ENCODE measurements at regions not wholly inside any gene's neighbourhood (a gene's known extent, or its start where the extent isn't known, plus 50 kb on each side); places are given as distances from the start of the nearest gene placed in this dataset.
"Not testable (repeated sequence)": the region's sequence is repeated elsewhere in the genome, so short reads cannot be mapped to it uniquely, and the experiment has no call there.

- no peaks in the 10 kb centered on the region; the same call in 1 of the 2 replicates for H3K27me3 Mint-ChIP-seq (ENCODE audit: insufficient read depth)
- H3K27ac Mint-ChIP-seq: no peak overlapping the region
- peaks cover 6% of the 10 kb centered on the region for H3K4me1 Mint-ChIP-seq (ENCODE audit: low read depth)
- H3K36me3 Mint-ChIP-seq (ENCODE audit: low read depth): no peaks in the 10 kb centered on the region
- H3K4me3 Mint-ChIP-seq: no peak overlapping the region
- peaks cover 7% of the 10 kb centered on the region; the same call in 1 of the 2 replicates for H3K9me3 Mint-ChIP-seq
- TF ChIP-seq CTCF (IDR thresholded peaks at IDR 0.05): no peak
- DNase-seq: no peak
Observed at GRCh38 chr3:153394017-153394416, 232.0 kb downstream of the RAP2B start.

GRCh38 chr3:153396581-153396980 lies 234.6 kb downstream of the RAP2B start:
- Mint-ChIP-seq H3K9me3 (peaks cover 7% of the 10 kb centered on the region; the same call in 1 of the 2 replicates), H3K36me3 (ENCODE audit: low read depth) (no peaks in the 10 kb centered on the region), H3K4me3 (no peak overlapping the region), H3K4me1 (ENCODE audit: low read depth) (peaks cover 30% of the 10 kb centered on the region), H3K27ac (no peak overlapping the region), H3K27me3 (ENCODE audit: insufficient read depth) (no peaks in the 10 kb centered on the region; the same call in 1 of the 2 replicates)
- TF ChIP-seq CTCF (IDR thresholded peaks at IDR 0.05): no peak
- no peak for DNase-seq

- DNase-seq: no peak
- Mint-ChIP-seq H3K4me1 (ENCODE audit: low read depth) (peaks cover 30% of the 10 kb centered on the region), H3K4me3 (no peak overlapping the region), H3K9me3 (peaks cover 7% of the 10 kb centered on the region; the same call in 1 of the 2 replicates), H3K27me3 (ENCODE audit: insufficient read depth) (no peaks in the 10 kb centered on the region), H3K36me3 (ENCODE audit: low read depth) (no peaks in the 10 kb centered on the region), H3K27ac (no peak overlapping the region)
- no peak for TF ChIP-seq CTCF (IDR thresholded peaks at IDR 0.05)
Observed at GRCh38 chr3:153397794-153398193, 235.8 kb downstream of the RAP2B start.

GRCh38 chr3:153399636-153400035 lies 237.6 kb downstream of the RAP2B start:
- H3K4me3 Mint-ChIP-seq: peak overlapping the region; percentile 77
- no peak overlapping the region for H3K27ac Mint-ChIP-seq
- H3K27me3 Mint-ChIP-seq (ENCODE audit: insufficient read depth): no peaks in the 10 kb centered on the region
- DNase-seq: no peak
- peaks cover 30% of the 10 kb centered on the region for H3K4me1 Mint-ChIP-seq (ENCODE audit: low read depth)
- H3K9me3 Mint-ChIP-seq: no peaks in the 10 kb centered on the region
- H3K36me3 Mint-ChIP-seq (ENCODE audit: low read depth): no peaks in the 10 kb centered on the region
- no peak for TF ChIP-seq CTCF (IDR thresholded peaks at IDR 0.05)

GRCh38 chr3:153400641-153401040 lies 238.6 kb downstream of the RAP2B start:
- Mint-ChIP-seq H3K27ac (no peak overlapping the region), H3K4me3 (peak overlapping the region; percentile 77; the same call in 1 of the 2 replicates), H3K36me3 (ENCODE audit: low read depth) (no peaks in the 10 kb centered on the region), H3K27me3 (ENCODE audit: insufficient read depth) (no peaks in the 10 kb centered on the region), H3K9me3 (no peaks in the 10 kb centered on the region), H3K4me1 (ENCODE audit: low read depth) (peaks cover 30% of the 10 kb centered on the region)
- TF ChIP-seq CTCF (IDR thresholded peaks at IDR 0.05): no peak
- DNase-seq: no peak

GRCh38 chr3:153404157-153404556 lies 242.1 kb downstream of the RAP2B start:
- Mint-ChIP-seq H3K27ac (no peak overlapping the region), H3K4me1 (ENCODE audit: low read depth) (peaks cover 22% of the 10 kb centered on the region), H3K27me3 (ENCODE audit: insufficient read depth) (no peaks in the 10 kb centered on the region), H3K9me3 (no peaks in the 10 kb centered on the region), H3K4me3 (no peak overlapping the region), H3K36me3 (ENCODE audit: low read depth) (no peaks in the 10 kb centered on the region)
- no peak for DNase-seq
- no peak for TF ChIP-seq CTCF (IDR thresholded peaks at IDR 0.05)

GRCh38 chr3:153405320-153405719 lies 243.3 kb downstream of the RAP2B start:
- peaks cover 11% of the 10 kb centered on the region for H3K4me1 Mint-ChIP-seq (ENCODE audit: low read depth)
- not testable (repeated sequence) for DNase-seq; H3K27me3 Mint-ChIP-seq (ENCODE audit: insufficient read depth); H3K9me3 Mint-ChIP-seq; H3K27ac Mint-ChIP-seq; H3K36me3 Mint-ChIP-seq (ENCODE audit: low read depth); H3K4me3 Mint-ChIP-seq
